Motor neuron (in vitro differentiated cells): ENCODE measurements at regions not wholly inside any gene's neighbourhood (a gene's known extent, or its start where the extent isn't known, plus 50 kb on each side); places are given as distances from the start of the nearest gene placed in this dataset.
"Not testable (repeated sequence)": the region's sequence is repeated elsewhere in the genome, so short reads cannot be mapped to it uniquely, and the experiment has no call there.

ENCODE experiments used
- ATAC-seq, 8 experiments: fragments of 200-7000 bp; cut with Tn5 transposase; replicated peaks in 6 of 8; 2 replicates each; pipeline ENCODE4 v1.8.0; 2021; ENCODE audit warnings: mild to moderate bottlenecking in 8 of 8, moderate library complexity in 8 of 8
- H3K27ac ChIP-seq, 2 donors: fragments of 250-450 bp; sonication (Bioruptor Pico); 2 replicates each; pipeline ENCODE4 v1.9.0; 2021; ENCODE audit warnings: antibody characterized with exemption in 2 of 2, mild to moderate bottlenecking in 2 of 2, moderate library complexity in 1 of 2
- H3K4me1 ChIP-seq, 2 donors: fragments of 250-450 bp; sonication (Bioruptor Pico); replicated peaks in 1 of 2; 2 replicates each; pipeline ENCODE4 v1.6.1; 2021; ENCODE audit warnings: antibody characterized with exemption in 2 of 2, mild to moderate bottlenecking in 2 of 2, moderate library complexity in 1 of 2
- H3K4me3 ChIP-seq, 5 donors: fragments of 250-450 bp; sonication (Bioruptor Pico); 2 replicates each; pipeline ENCODE4 v1.9.0; 2021; ENCODE audit warnings: antibody characterized with exemption in 5 of 5, mild to moderate bottlenecking in 5 of 5, moderate library complexity in 4 of 5
- WGBS, 10 experiments: fragments of 450-650 bp; shearing (Covaris generic); methylation state at CpG; one replicate each; pipeline ENCODE4 v1.0.0; 2022; 5-methylcytosine and 5-hydroxymethylcytosine counted together
- in situ Hi-C, 9 experiments: fragments of 400-800 bp; cut with MboI; loops; one replicate each; pipeline ENCODE4 v1.15.0; 2021; ENCODE audit warnings: low sequenced_read_pairs in 9 of 9, low pct_unique_long_range_greater_than_20kb in 2 of 9; ENCODE audit not compliant: unreplicated experiment in 9 of 9

DNA sequence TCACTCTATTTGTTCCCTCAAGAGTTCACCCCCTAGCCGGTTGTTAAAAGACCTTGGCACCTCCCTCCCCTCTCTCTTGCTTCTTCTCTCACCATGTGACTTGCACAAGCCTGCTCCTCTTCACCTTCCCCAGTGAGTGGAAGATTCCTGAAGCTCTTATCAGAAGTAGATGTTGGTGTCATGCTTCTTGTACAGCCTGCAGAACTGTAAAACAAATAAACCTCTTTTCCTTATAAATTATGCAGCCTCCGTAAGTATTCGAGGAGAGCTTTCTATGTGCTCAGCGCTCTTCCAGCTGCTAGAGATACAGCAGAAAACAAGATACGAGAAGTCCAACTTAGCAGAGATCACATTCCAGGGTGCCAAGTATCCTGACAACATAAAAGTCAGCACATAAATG is 147.0 kb upstream of the RUNX1 start:
- no peak for ATAC-seq
- H3K27ac ChIP-seq, result no peak overlapping the region
- WGBS, 10 experiments, result 60 to 100% (median 89%) methylated on average over 1 to 5 of the region's 5 CpGs
- H3K4me3 ChIP-seq, result no peak overlapping the region
- no peaks in the 10 kb centered on the region for H3K4me1 ChIP-seq
- in situ Hi-C loops, result no loop called here

- H3K4me3 ChIP-seq, result no peak overlapping the region
- no peak overlapping the region for H3K27ac ChIP-seq
- ATAC-seq, result peak in 1 of 8 experiments; percentile 14
- WGBS, 10 experiments, result 50 to 100% (median 88%) methylated on average over 1 of the region's 1 CpG; no CpG with 5 or more reads in 7 of the 10 experiments
- no peaks in the 10 kb centered on the region for H3K4me1 ChIP-seq
- in situ Hi-C loops, result no loop called here
Measured at GRCh38 chr21:35195232-35195631, 146.1 kb upstream of the RUNX1 start.

- ATAC-seq, result no peak
- Histone ChIP-seq H3K4me3 (no peak overlapping the region), H3K27ac (no peak overlapping the region), H3K4me1 (no peaks in the 10 kb centered on the region)
- in situ Hi-C loops, result no loop called here
Measured at GRCh38 chr21:35191754-35192153, 142.7 kb upstream of the RUNX1 start.

- H3K27ac ChIP-seq, result no peak overlapping the region
- 60 to 100% (median 83%) methylated on average over 1 to 5 of the region's 6 CpGs; no CpG with 5 or more reads in 3 of the 10 experiments for WGBS, 10 experiments
- ATAC-seq, result no peak
- H3K4me1 ChIP-seq, result no peaks in the 10 kb centered on the region
- H3K4me3 ChIP-seq, result no peak overlapping the region
- in situ Hi-C loops, result no loop called here
Measured at GRCh38 chr21:35191128-35191527, 142.0 kb upstream of the RUNX1 start.

DNA sequence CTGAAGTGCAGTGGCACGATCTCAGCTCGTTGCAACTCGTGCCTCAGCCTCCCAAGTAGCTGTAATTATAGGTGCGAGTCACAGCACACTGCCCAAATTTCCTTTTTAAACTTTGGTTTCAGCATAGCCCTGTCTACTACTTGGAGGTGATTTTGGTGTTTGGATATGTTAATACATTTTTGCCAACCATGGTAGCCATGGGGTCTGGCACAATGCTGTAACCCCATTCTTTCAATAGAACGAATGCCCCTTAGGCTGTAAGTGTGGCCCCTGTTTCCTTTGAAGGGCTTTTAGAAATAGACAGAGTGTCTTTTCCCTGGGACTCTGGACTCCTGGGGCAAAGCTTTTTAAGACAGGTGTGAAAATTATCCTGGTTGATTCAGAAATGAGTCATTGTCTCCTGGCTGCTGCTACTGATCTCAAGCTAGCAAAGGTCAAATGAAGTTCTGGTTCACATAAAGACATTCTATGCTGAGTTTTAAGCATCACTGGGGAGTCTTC is 141.1 kb upstream of the RUNX1 start:
- Histone ChIP-seq H3K4me1 (no peaks in the 10 kb centered on the region), H3K27ac (no peak overlapping the region), H3K4me3 (no peak overlapping the region)
- ATAC-seq, result no peak
- in situ Hi-C loops, result no loop called here
- WGBS, 10 experiments, result 40 to 100% (median 80%) methylated on average over 1 to 5 of the region's 5 CpGs; no CpG with 5 or more reads in 3 of the 10 experiments

DNA sequence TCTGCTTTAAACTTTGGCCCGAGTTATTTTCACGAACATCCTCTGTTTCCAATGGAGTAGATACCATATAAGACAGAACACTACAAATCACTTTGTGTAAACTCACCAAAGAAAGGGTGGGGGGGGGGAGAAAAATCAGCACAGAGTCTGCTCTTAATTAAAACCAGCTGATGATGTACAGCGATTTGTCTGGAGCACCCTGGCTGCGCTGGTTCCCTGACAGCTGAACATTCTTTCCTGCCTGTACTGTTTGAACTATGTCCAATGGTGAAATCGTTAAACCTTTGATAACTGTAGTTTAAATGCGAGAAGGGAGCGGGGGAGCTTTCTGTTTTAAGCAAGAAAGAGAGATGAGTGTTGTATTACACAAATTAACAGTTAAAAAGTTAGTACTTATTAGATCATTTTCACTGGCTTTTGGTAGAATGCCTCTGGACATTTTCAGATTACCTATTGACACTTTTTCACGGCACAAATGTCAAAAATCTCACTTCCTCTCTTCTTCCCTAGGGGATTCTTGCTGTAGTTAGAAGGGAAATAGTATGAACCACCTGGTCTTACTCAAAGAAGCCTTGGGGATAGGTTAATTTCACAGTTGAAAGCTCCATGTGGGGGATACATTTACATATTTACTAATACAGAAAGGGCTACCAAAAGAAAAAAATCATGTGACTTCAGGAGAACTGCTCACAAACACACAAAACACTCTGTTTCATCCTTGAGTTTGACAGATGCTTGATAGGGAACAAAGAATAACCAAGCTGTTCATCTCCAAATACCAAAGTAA is 140.2 kb upstream of the RUNX1 start:
- peak in 4 of 8 experiments; percentile 49 to 81 (median 65) for ATAC-seq
- WGBS, 10 experiments, result 0 to 100% (median 79%) methylated on average over 1 to 8 of the region's 8 CpGs; no CpG with 5 or more reads in 1 of the 10 experiments
- in situ Hi-C loops, result no loop called here
- Histone ChIP-seq H3K4me3 (no peak overlapping the region), H3K4me1 (no peaks in the 10 kb centered on the region), H3K27ac (no peak overlapping the region)

DNA sequence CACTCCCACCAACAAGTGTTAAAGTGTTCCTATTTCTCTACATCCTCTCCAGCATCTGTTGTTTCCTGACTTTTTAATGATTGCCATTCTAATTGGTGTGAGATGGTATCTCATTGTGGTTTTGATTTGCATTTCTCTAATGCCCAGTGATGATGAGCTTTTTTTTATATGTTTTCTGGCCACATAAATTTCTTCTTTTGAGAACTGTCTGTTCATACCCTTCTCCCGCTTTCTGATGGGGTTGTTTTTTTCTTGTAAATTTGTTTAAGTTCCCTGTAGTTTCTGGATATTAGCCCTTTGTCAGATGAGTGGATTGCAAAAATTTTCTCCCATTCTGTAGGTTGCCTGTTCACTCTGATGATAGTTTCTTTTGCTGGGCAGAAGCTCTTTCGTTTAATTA is 134.3 kb upstream of the RUNX1 start:
- H3K27ac ChIP-seq, in situ Hi-C loops, ATAC-seq, H3K4me3 ChIP-seq, H3K4me1 ChIP-seq: not testable (repeated sequence)
- WGBS, 10 experiments, result 20 to 88% (median 63%) methylated on average over 1 to 2 of the region's 2 CpGs; no CpG with 5 or more reads in 2 of the 10 experiments

DNA sequence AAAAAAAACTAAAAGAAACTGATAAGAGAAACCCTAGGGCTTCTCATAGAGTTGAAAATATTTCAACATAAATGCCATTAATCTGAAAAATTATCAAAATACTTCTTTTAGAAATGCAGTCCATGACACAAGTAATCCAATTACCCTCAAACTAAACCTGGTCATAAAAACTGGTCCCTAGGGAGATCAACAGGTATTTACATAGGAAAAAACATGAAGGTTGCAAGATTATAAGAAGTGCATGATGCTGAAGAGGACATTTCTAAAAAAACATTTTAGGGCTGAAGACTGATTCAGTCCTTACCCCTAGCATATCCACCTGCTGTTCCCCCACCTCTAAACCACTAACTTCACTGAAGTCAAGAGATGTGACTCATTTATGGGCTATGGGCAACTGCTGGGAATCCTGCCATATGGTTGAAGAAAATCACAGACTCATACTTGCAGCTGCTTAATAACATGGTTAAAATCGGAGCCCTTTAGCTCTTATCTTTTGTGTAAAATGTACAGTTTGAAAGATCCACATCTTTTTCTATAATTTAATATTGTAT is 131.0 kb upstream of the RUNX1 start:
- Histone ChIP-seq H3K27ac (no peak overlapping the region), H3K4me3 (no peak overlapping the region), H3K4me1 (no peaks in the 10 kb centered on the region)
- peak in 1 of 8 experiments; percentile 25 for ATAC-seq
- WGBS, 10 experiments, result 0 to 100% (median 44%) methylated on average over 1 of the region's 1 CpG; no CpG with 5 or more reads in 4 of the 10 experiments
- in situ Hi-C loops, result no loop called here

DNA sequence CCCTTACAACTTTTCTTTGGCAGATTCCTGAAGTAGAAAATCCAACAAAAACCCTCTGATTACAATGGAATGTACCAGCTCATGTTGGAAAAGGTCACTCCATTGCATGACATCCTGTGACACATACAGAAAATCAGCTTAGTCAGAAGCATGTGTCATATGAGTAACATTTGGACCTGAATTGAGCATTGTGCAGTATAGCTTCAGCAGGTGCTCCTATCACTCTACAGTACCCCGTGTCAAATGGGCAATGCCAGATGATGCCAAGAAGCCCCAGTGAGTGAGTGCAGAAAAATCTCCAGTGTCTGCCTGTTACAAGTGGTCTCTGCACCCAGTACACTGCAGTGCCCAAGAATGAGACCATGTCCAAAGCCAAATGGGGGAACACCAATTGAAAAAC is 129.7 kb upstream of the RUNX1 start:
- peak in 1 of 8 experiments; percentile 36 for ATAC-seq
- H3K27ac ChIP-seq, result no peak overlapping the region
- WGBS, 10 experiments, result 50 to 100% (median 78%) methylated on average over 1 of the region's 1 CpG; no CpG with 5 or more reads in 7 of the 10 experiments
- no peak overlapping the region for H3K4me3 ChIP-seq
- in situ Hi-C loops, result no loop called here
- H3K4me1 ChIP-seq, result no peaks in the 10 kb centered on the region

DNA sequence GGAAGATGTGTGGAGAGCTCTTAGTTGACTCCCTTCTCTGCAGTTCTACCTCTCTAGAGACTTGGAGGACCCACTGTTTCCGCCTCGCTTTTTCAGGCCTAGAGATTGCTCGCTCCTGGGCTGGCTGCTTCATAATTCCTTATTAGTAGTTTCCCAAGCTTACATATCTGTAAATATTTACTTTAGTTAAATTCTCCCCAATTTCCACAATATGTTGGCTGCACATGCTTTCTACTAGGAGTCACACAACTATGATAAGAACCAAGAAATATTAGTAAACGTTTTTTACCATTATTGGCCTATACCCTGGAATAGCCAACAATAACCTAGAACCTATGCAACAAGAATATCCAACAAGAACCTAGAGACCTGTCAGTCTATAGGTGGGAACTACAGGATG is 129.0 kb upstream of the RUNX1 start:
- H3K27ac ChIP-seq, result no peak overlapping the region
- no peak overlapping the region for H3K4me3 ChIP-seq
- H3K4me1 ChIP-seq, result no peaks in the 10 kb centered on the region
- in situ Hi-C loops, result no loop called here
- no peak for ATAC-seq
- WGBS, 10 experiments, result 62 to 95% (median 85%) methylated on average over 1 to 4 of the region's 4 CpGs; no CpG with 5 or more reads in 4 of the 10 experiments

DNA sequence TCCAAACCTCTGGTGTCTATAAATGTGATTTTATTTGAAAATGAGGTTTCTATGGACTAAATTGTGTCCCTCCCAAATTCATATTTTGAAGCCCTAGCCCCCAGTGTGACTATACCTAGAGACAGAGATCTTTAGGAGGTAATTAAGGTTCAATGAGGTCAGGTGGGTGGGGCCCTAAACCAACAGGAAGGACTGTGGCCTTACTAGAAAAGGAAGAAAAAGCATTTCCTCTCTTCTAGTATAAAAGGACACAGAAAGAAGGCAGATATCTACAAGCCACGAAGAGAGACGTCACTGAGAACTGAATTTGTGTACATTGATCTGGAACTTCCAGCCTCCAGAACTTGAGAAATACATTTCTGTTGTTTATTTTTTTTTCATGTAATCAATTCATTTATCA is 123.1 kb upstream of the RUNX1 start:
- 60 to 100% (median 90%) methylated on average over 1 to 2 of the region's 2 CpGs; no CpG with 5 or more reads in 2 of the 10 experiments for whole genome bisulfite sequencing, 10 experiments
- no peak overlapping the region for H3K27ac ChIP-seq
- in situ Hi-C loops, result no loop called here
- H3K4me1 ChIP-seq, result peaks cover 4 to 12% of the 10 kb centered on the region in 2 donors
- no peak overlapping the region for H3K4me3 ChIP-seq
- ATAC-seq, result no peak

- in situ Hi-C loops, result no loop called here
- Histone ChIP-seq H3K4me1 (peaks cover 4 to 12% of the 10 kb centered on the region in 2 donors), H3K27ac (no peak overlapping the region), H3K4me3 (no peak overlapping the region)
- ATAC-seq, result peak in 2 of 8 experiments; percentile 37 to 54
- WGBS, 10 experiments, result 0 to 100% (median 79%) methylated on average over 1 to 4 of the region's 5 CpGs; no CpG with 5 or more reads in 2 of the 10 experiments
Measured at GRCh38 chr21:35171385-35171784, 122.3 kb upstream of the RUNX1 start.

DNA sequence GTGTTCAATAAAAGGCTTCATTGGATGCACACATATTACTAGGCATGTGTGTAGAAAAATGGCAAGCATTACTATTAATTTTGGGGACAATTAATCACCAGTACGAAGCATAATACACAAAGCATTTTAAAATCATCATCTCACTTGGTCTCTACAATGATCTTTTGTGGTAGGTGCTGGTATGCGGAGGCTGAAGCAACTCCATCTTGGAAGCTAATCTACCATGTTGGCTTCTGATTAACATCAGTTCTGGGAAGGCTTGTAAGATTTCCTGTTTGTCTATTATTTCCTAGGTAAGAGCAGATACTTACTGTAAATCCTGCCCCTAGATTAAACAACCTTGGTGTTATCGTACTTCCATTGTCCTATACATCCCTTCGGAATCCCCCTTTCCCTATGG is 121.7 kb upstream of the RUNX1 start:
- H3K27ac ChIP-seq, result no peak overlapping the region
- no peak overlapping the region for H3K4me3 ChIP-seq
- 72 to 100% (median 87%) methylated on average over 1 to 4 of the region's 4 CpGs; no CpG with 5 or more reads in 3 of the 10 experiments for WGBS, 10 experiments
- H3K4me1 ChIP-seq, result peaks cover 4 to 12% of the 10 kb centered on the region in 2 donors
- in situ Hi-C loops, result no loop called here
- ATAC-seq, result no peak
